ENCODE measurements at regions not wholly inside any gene's neighbourhood (a gene's known extent, or its start where the extent isn't known, plus 50 kb on each side); places are given as distances from the start of the nearest gene placed in this dataset.

- Histone ChIP-seq H2AFZ (ENCODE audit: low read depth, low read length) (no peak overlapping the region), H3K27ac (ENCODE audit: insufficient read depth, low read depth, low read length) (no peak overlapping the region), H3K79me2 (ENCODE audit: control insufficient read depth, insufficient read depth, low read length) (no peaks in the 10 kb centered on the region), H4K20me1 (replicated peaks; ENCODE audit: control insufficient read depth, extremely low read depth, insufficient read depth, low read length) (no peaks in the 10 kb centered on the region), H3K4me2 (ENCODE audit: insufficient read depth, low read length) (no peak overlapping the region), H3K9me1 (replicated peaks; ENCODE audit: control insufficient read depth, extremely low read depth, insufficient read depth, low read length) (no peaks in the 10 kb centered on the region), H3K36me3 (ENCODE audit: control insufficient read depth in 2 of 2, extremely low read depth in 1 of 2, insufficient read depth in 2 of 2, low read length in 2 of 2) (no peaks in the 10 kb centered on the region), H3K9me3 (replicated peaks; ENCODE audit: control insufficient read depth, insufficient read depth, low read length) (no peaks in the 10 kb centered on the region), H3K4me3 (replicated peaks in 1 of 3; ENCODE audit: insufficient read depth in 1 of 3, low read depth in 1 of 3, low read length in 3 of 3) (no peak overlapping the region), H3K9ac (replicated peaks; ENCODE audit: extremely low read depth, insufficient read depth, low read length) (no peak overlapping the region), H3K27me3 (ENCODE audit: control insufficient read depth in 2 of 2, insufficient read depth in 2 of 2, low read length in 2 of 2) (peaks cover 2 to 3% of the 10 kb centered on the region in 2 experiments), H3K4me1 (ENCODE audit: control insufficient read depth, extremely low read depth, insufficient read depth, low read length) (no peaks in the 10 kb centered on the region)
- dilution Hi-C loops (cut with MboI; ENCODE audit: extremely low pct_ligation_motif_present, low sequenced_read_pairs) (no loop called here), intact Hi-C loops (cut with micrococcal nuclease) (no loop called here)
- POLR2A ChIA-PET, result no interaction called here
- no TSS peak for BruUV-seq (replicated peaks)
- DNase-seq (ENCODE audit: low read depth, low spot score), result no peak
- no peak for FAIRE-seq
- CTCF ChIA-PET, result no interaction called here
- TF ChIP-seq EZH2 (IDR thresholded peaks at IDR 0.05; ENCODE audit: borderline replicate concordance, low read depth, low read length, severe bottlenecking), result no peak
- TF ChIP-seq MAX (IDR thresholded peaks at IDR 0.05; ENCODE audit: insufficient read depth, insufficient read length), result no peak
- no peak for TF ChIP-seq FOS (IDR thresholded peaks at IDR 0.05; ENCODE audit: borderline replicate concordance, insufficient read depth, low read length)
- TF ChIP-seq CTCF (IDR thresholded peaks at IDR 0.05; ENCODE audit: extremely low read depth in 1 of 2, insufficient read depth in 1 of 2, low read depth in 1 of 2, low read length in 2 of 2), result no peak
- TF ChIP-seq MYC (IDR thresholded peaks at IDR 0.05; ENCODE audit: low read depth, low read length), result no peak
- no peak for TF ChIP-seq JUN (IDR thresholded peaks at IDR 0.05; ENCODE audit: borderline replicate concordance, insufficient read depth, insufficient read length, low read depth)
- no peak for TF ChIP-seq POLR2A (IDR thresholded peaks at IDR 0.05; ENCODE audit: low read depth, low read length)
- no peak for TF ChIP-seq POLR2AphosphoS5 (IDR thresholded peaks at IDR 0.05; ENCODE audit: insufficient read depth, low read depth, low read length)
These were observed 71.0 kb downstream of the COPRS start for GRCh38 chr17:31787857-31788570.
